ENCODE measurements at regions not wholly inside any gene's neighbourhood (a gene's known extent, or its start where the extent isn't known, plus 50 kb on each side); places are given as distances from the start of the nearest gene placed in this dataset.

DNA sequence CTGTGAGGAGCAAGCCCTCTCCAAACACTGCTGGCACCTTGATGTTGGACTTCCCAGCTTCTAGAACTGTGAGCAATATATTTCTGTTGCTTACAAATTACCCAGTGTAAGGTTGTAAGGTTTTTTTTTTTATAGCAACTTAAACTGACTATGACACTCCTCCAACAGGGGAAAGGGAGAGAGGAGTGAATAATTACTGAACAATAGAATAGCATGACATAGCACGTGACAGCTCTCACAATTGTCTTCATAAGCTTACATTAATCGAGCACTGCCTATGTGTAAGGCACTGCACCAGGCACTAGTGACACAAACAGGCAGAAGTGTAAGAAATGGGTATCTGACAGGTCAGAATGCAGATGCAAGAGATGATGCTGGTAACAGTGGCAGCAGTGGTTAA is 136.9 kb downstream of the FAT3 start:
- Histone ChIP-seq H2AFZ (ENCODE audit: low read length) (no peak overlapping the region), H3K9me3 (ENCODE audit: low read length) (no peaks in the 10 kb centered on the region), H3K4me3 (replicated peaks in 1 of 3; ENCODE audit: insufficient read depth in 1 of 3, low read depth in 2 of 3, low read length in 3 of 3) (no peak overlapping the region), H3K27ac (ENCODE audit: extremely low read length, insufficient read depth, low read length) (no peak overlapping the region), H3K79me2 (ENCODE audit: insufficient read depth, low read length) (no peaks in the 10 kb centered on the region), H3K4me1 (ENCODE audit: insufficient read depth, low read length) (no peaks in the 10 kb centered on the region), H3K36me3 (replicated peaks in 1 of 2; ENCODE audit: control insufficient read depth in 1 of 2, insufficient read depth in 2 of 2, low read length in 2 of 2) (no peaks in the 10 kb centered on the region), H3K27me3 (ENCODE audit: control insufficient read depth in 1 of 2, insufficient read depth in 2 of 2, low read length in 2 of 2) (no peaks in the 10 kb centered on the region), H3K4me2 (ENCODE audit: low read depth, low read length) (no peak overlapping the region), H3K9ac (ENCODE audit: insufficient read depth, low read depth, low read length) (no peak overlapping the region), H4K20me1 (ENCODE audit: insufficient read depth, low read length) (no peaks in the 10 kb centered on the region)
- 5% methylated on average over 2 of the region's 2 CpGs for WGBS (ENCODE audit: low lambda C conversion rate)
- FAIRE-seq (no peak), DNase-seq (ENCODE audit: low spot score) (no peak), ATAC-seq (no peak)
- ChIA-PET CTCF (ENCODE audit: low intra/inter-chr PET ratio, low total read pairs) (no interaction called here), POLR2A (no interaction called here)
- in situ Hi-C loops (cut with HindIII; ENCODE audit: extremely low pct_ligation_motif_present, low pct_unique_long_range_greater_than_20kb) = no loop called here
- intact Hi-C loops (cut with micrococcal nuclease; ENCODE audit: unreplicated experiment) = no loop called here
- BruUV-seq (replicated peaks) = no TSS peak
- TF ChIP-seq, protein P1, sequence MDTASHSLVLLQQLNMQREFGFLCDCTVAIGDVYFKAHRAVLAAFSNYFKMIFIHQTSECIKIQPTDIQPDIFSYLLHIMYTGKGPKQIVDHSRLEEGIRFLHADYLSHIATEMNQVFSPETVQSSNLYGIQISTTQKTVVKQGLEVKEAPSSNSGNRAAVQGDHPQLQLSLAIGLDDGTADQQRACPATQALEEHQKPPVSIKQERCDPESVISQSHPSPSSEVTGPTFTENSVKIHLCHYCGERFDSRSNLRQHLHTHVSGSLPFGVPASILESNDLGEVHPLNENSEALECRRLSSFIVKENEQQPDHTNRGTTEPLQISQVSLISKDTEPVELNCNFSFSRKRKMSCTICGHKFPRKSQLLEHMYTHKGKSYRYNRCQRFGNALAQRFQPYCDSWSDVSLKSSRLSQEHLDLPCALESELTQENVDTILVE (CRISPR knock-in tag; IDR thresholded peaks at IDR 0.05) = no peak
- no peak for TF ChIP-seq ZNF547 (CRISPR knock-in tag; IDR thresholded peaks at IDR 0.05)
- no peak for TF ChIP-seq IKZF4 (CRISPR knock-in tag; IDR thresholded peaks at IDR 0.05; ENCODE audit: borderline replicate concordance, low read depth, not compliant biosample characterization)
- TF ChIP-seq ELF1 (CRISPR knock-in tag; IDR thresholded peaks at IDR 0.05) = no peak
- no peak for TF ChIP-seq ZNF883 (CRISPR knock-in tag; IDR thresholded peaks at IDR 0.05; ENCODE audit: not compliant biosample characterization)
- TF ChIP-seq XBP1 (CRISPR knock-in tag; IDR thresholded peaks at IDR 0.05) = no peak
- no peak for TF ChIP-seq TSC22D2 (CRISPR knock-in tag; IDR thresholded peaks at IDR 0.05; ENCODE audit: borderline replicate concordance)
- TF ChIP-seq CAMTA2 (CRISPR knock-in tag; IDR thresholded peaks at IDR 0.05; ENCODE audit: borderline replicate concordance) = no peak
- TF ChIP-seq SP4 (CRISPR knock-in tag; IDR thresholded peaks at IDR 0.05) = no peak
- TF ChIP-seq ARNT2 (CRISPR knock-in tag; IDR thresholded peaks at IDR 0.05; ENCODE audit: low read depth) = no peak
- TF ChIP-seq, protein P2, sequence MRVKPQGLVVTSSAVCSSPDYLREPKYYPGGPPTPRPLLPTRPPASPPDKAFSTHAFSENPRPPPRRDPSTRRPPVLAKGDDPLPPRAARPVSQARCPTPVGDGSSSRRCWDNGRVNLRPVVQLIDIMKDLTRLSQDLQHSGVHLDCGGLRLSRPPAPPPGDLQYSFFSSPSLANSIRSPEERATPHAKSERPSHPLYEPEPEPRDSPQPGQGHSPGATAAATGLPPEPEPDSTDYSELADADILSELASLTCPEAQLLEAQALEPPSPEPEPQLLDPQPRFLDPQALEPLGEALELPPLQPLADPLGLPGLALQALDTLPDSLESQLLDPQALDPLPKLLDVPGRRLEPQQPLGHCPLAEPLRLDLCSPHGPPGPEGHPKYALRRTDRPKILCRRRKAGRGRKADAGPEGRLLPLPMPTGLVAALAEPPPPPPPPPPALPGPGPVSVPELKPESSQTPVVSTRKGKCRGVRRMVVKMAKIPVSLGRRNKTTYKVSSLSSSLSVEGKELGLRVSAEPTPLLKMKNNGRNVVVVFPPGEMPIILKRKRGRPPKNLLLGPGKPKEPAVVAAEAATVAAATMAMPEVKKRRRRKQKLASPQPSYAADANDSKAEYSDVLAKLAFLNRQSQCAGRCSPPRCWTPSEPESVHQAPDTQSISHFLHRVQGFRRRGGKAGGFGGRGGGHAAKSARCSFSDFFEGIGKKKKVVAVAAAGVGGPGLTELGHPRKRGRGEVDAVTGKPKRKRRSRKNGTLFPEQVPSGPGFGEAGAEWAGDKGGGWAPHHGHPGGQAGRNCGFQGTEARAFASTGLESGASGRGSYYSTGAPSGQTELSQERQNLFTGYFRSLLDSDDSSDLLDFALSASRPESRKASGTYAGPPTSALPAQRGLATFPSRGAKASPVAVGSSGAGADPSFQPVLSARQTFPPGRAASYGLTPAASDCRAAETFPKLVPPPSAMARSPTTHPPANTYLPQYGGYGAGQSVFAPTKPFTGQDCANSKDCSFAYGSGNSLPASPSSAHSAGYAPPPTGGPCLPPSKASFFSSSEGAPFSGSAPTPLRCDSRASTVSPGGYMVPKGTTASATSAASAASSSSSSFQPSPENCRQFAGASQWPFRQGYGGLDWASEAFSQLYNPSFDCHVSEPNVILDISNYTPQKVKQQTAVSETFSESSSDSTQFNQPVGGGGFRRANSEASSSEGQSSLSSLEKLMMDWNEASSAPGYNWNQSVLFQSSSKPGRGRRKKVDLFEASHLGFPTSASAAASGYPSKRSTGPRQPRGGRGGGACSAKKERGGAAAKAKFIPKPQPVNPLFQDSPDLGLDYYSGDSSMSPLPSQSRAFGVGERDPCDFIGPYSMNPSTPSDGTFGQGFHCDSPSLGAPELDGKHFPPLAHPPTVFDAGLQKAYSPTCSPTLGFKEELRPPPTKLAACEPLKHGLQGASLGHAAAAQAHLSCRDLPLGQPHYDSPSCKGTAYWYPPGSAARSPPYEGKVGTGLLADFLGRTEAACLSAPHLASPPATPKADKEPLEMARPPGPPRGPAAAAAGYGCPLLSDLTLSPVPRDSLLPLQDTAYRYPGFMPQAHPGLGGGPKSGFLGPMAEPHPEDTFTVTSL (CRISPR knock-in tag; IDR thresholded peaks at IDR 0.05; ENCODE audit: borderline replicate concordance) = no peak
- no peak for TF ChIP-seq ZNF556 (CRISPR knock-in tag; IDR thresholded peaks at IDR 0.05; ENCODE audit: borderline replicate concordance)
- TF ChIP-seq SMC3 (IDR thresholded peaks at IDR 0.05; ENCODE audit: low read length) = no peak
- TF ChIP-seq FOSL1 (CRISPR knock-in tag; IDR thresholded peaks at IDR 0.05; ENCODE audit: borderline replicate concordance) = no peak
- TF ChIP-seq, protein P3, sequence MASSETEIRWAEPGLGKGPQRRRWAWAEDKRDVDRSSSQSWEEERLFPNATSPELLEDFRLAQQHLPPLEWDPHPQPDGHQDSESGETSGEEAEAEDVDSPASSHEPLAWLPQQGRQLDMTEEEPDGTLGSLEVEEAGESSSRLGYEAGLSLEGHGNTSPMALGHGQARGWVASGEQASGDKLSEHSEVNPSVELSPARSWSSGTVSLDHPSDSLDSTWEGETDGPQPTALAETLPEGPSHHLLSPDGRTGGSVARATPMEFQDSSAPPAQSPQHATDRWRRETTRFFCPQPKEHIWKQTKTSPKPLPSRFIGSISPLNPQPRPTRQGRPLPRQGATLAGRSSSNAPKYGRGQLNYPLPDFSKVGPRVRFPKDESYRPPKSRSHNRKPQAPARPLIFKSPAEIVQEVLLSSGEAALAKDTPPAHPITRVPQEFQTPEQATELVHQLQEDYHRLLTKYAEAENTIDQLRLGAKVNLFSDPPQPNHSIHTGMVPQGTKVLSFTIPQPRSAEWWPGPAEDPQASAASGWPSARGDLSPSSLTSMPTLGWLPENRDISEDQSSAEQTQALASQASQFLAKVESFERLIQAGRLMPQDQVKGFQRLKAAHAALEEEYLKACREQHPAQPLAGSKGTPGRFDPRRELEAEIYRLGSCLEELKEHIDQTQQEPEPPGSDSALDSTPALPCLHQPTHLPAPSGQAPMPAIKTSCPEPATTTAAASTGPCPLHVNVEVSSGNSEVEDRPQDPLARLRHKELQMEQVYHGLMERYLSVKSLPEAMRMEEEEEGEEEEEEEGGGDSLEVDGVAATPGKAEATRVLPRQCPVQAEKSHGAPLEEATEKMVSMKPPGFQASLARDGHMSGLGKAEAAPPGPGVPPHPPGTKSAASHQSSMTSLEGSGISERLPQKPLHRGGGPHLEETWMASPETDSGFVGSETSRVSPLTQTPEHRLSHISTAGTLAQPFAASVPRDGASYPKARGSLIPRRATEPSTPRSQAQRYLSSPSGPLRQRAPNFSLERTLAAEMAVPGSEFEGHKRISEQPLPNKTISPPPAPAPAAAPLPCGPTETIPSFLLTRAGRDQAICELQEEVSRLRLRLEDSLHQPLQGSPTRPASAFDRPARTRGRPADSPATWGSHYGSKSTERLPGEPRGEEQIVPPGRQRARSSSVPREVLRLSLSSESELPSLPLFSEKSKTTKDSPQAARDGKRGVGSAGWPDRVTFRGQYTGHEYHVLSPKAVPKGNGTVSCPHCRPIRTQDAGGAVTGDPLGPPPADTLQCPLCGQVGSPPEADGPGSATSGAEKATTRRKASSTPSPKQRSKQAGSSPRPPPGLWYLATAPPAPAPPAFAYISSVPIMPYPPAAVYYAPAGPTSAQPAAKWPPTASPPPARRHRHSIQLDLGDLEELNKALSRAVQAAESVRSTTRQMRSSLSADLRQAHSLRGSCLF (CRISPR knock-in tag; IDR thresholded peaks at IDR 0.05; ENCODE audit: borderline replicate concordance) = no peak
